ENCODE measurements at regions not wholly inside any gene's neighbourhood (a gene's known extent, or its start where the extent isn't known, plus 50 kb on each side); places are given as distances from the start of the nearest gene placed in this dataset.

DNA sequence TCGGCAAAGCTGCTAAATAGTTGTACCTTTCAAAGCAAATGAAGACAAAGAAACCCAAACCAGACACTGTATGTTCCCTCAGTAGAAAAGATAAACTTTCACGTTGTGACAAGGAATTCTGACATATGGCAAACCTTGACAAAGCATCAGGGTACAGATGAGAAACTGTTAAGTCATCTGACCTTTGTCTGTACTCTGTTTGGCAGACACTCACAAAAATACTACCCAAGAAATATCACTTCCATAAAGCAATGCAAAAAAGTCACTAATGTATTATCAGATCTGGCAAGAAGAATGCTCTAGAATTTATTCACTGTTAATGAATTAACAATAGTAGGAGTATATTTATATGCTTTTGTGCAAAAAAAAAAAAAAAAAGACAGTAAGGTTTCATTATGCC is 843.7 kb downstream of the DIAPH3 start:
- no peak for TF ChIP-seq CTCF (IDR thresholded peaks at IDR 0.05)
- no peak for TF ChIP-seq POLR2A (IDR thresholded peaks at IDR 0.05; ENCODE audit: low read depth)
